HepG2 (cell line): ENCODE measurements at regions not wholly inside any gene's neighbourhood (a gene's known extent, or its start where the extent isn't known, plus 50 kb on each side); places are given as distances from the start of the nearest gene placed in this dataset.

Experiments used
- ADNP ChIP-seq: sonication (generic); formaldehyde crosslinking; IDR thresholded peaks from 2 replicates; pipeline ENCODE4 v1.4.0; 2020; ENCODE audit warnings: missing genetic modification reagents
- CEBPZ ChIP-seq: IDR thresholded peaks from 2 replicates; pipeline ENCODE4 v1.6.1; 2012; ENCODE audit warnings: low read length, improper control_type of control experiment
- CREB3 ChIP-seq: sonication (generic); formaldehyde crosslinking; IDR thresholded peaks from 2 replicates; pipeline ENCODE4 v1.5.0; 2020; ENCODE audit warnings: missing genetic modification reagents
- EHMT2 ChIP-seq: fragments of 200-600 bp; sonication (generic); IDR thresholded peaks from 2 replicates; pipeline ENCODE4 v1.7.0; 2017; ENCODE audit warnings: antibody characterized with exemption, low read depth, low read length, borderline replicate concordance
- HES4 ChIP-seq: sonication (generic); formaldehyde crosslinking; IDR thresholded peaks from 2 replicates; pipeline ENCODE4 v1.9.0; 2021; ENCODE audit warnings: mild to moderate bottlenecking, missing genetic modification reagents, borderline replicate concordance
- HNRNPLL ChIP-seq: fragments of 200-400 bp; formaldehyde crosslinking; IDR thresholded peaks from 2 replicates; pipeline ENCODE4 v1.6.1; 2017; ENCODE audit warnings: mild to moderate bottlenecking, low read depth, low read length; ENCODE audit not compliant: poor library complexity, severe bottlenecking
- HOXD1 ChIP-seq: sonication (generic); formaldehyde crosslinking; IDR thresholded peaks from 2 replicates; pipeline ENCODE4 v1.5.0; 2020; ENCODE audit warnings: missing genetic modification reagents
- ISL2 ChIP-seq: sonication (generic); formaldehyde crosslinking; IDR thresholded peaks from 2 replicates; pipeline ENCODE4 v1.5.0; 2020; ENCODE audit warnings: missing genetic modification reagents
- NFYB ChIP-seq: sonication (generic); formaldehyde crosslinking; IDR thresholded peaks from 2 replicates; pipeline ENCODE4 v1.4.0; 2020; ENCODE audit warnings: missing genetic modification reagents
- NONO ChIP-seq, 2 experiments: fragments of 450-650 bp in 1 of 2; sonication (generic) in 1 of 2; formaldehyde crosslinking in 1 of 2; IDR thresholded peaks in 1 of 2; conservative IDR thresholded peaks in 1 of 2; 2 replicates each; pipeline versions ENCODE4 v1.6.1 to v1.8.0; 2017 to 2022; ENCODE audit warnings: mild to moderate bottlenecking in 1 of 2, missing genetic modification reagents in 1 of 2, moderate library complexity in 1 of 2
- RFX1 ChIP-seq: fragments of 450-650 bp; IDR thresholded peaks from 2 replicates; pipeline ENCODE4 v1.6.1; 2017
- SKIL ChIP-seq: sonication (generic); formaldehyde crosslinking; IDR thresholded peaks from 2 replicates; pipeline ENCODE4 v1.8.0; 2022; ENCODE audit warnings: missing genetic modification reagents, mild to moderate bottlenecking, moderate library complexity, borderline replicate concordance
- SYNCRIP ChIP-seq: fragments of 200-400 bp; formaldehyde crosslinking; IDR thresholded peaks from 2 replicates; pipeline ENCODE4 v1.6.1; 2018; ENCODE audit warnings: mild to moderate bottlenecking, low read depth, low read length; ENCODE audit not compliant: insufficient read depth
- TBX2 ChIP-seq: sonication (generic); formaldehyde crosslinking; IDR thresholded peaks from 2 replicates; pipeline ENCODE4 v1.5.0; 2020; ENCODE audit warnings: missing genetic modification reagents, mild to moderate bottlenecking, borderline replicate concordance
- TRIM24 ChIP-seq: sonication (generic); formaldehyde crosslinking; IDR thresholded peaks from 2 replicates; pipeline ENCODE4 v1.8.0; 2022; ENCODE audit warnings: mild to moderate bottlenecking, missing genetic modification reagents
- ZNF251 ChIP-seq: sonication (generic); formaldehyde crosslinking; IDR thresholded peaks from 2 replicates; pipeline ENCODE4 v1.9.0; 2021; ENCODE audit warnings: mild to moderate bottlenecking, missing genetic modification reagents
- ZNF260 ChIP-seq: sonication (generic); formaldehyde crosslinking; IDR thresholded peaks from 2 replicates; pipeline ENCODE4 v1.4.0; 2020; ENCODE audit warnings: missing genetic modification reagents, low read depth, mild to moderate bottlenecking, borderline replicate concordance
- ZNF333 ChIP-seq: sonication (generic); formaldehyde crosslinking; IDR thresholded peaks from 2 replicates; pipeline ENCODE4 v1.4.0; 2020; ENCODE audit warnings: mild to moderate bottlenecking, missing genetic modification reagents, borderline replicate concordance
- ZNF446 ChIP-seq: sonication (generic); formaldehyde crosslinking; IDR thresholded peaks from 2 replicates; pipeline ENCODE4 v1.5.0; 2020; ENCODE audit warnings: mild to moderate bottlenecking, missing genetic modification reagents
- ZNF451 ChIP-seq: sonication (generic); formaldehyde crosslinking; IDR thresholded peaks from 2 replicates; pipeline ENCODE4 v1.5.0; 2020; ENCODE audit warnings: mild to moderate bottlenecking, missing genetic modification reagents
- ZNF772 ChIP-seq: sonication (generic); formaldehyde crosslinking; IDR thresholded peaks from 2 replicates; pipeline ENCODE4 v1.5.0; 2020; ENCODE audit warnings: mild to moderate bottlenecking, missing genetic modification reagents

- TF ChIP-seq NFYB (CRISPR knock-in tag) (peak; percentile 31), HOXD1 (CRISPR knock-in tag) (peak; percentile 89), CEBPZ (no peak), TBX2 (peak; percentile 96), ZNF251 (CRISPR knock-in tag) (no peak), ZNF446 (CRISPR knock-in tag) (no peak), HES4 (CRISPR knock-in tag) (peak; percentile 70; the same call in 1 of the 2 replicates), RFX1 (no peak), TRIM24 (CRISPR knock-in tag) (no peak), NONO (IDR thresholded peaks at IDR 0.05) (no peak), NONO (CRISPR knock-in tag; conservative IDR thresholded peaks at IDR 0.05) (peak; percentile 84), ADNP (peak; percentile 42; the same call in 1 of the 2 replicates), ZNF260 (CRISPR knock-in tag) (no peak), ISL2 (peak; percentile 79; the same call in 1 of the 2 replicates), ZNF772 (CRISPR knock-in tag) (no peak; the same call in none of the 2 replicates), SYNCRIP (no peak), ZNF333 (CRISPR knock-in tag) (peak; percentile 61; the same call in 1 of the 2 replicates), SKIL (CRISPR knock-in tag) (peak; percentile 65; the same call in 1 of the 2 replicates), HNRNPLL (peak; percentile 18), CREB3 (CRISPR knock-in tag) (no peak), EHMT2 (0 out of 2 replicates have a peak, but pooled peaks have one; percentile 9), ZNF451 (peak; percentile 31; the same call in 1 of the 2 replicates)
Observed at GRCh38 chr6:3905945-3906845, 57.0 kb downstream of the FAM50B start (continued).
